ENCODE measurements at regions not wholly inside any gene's neighbourhood (a gene's known extent, or its start where the extent isn't known, plus 50 kb on each side); places are given as distances from the start of the nearest gene placed in this dataset.

DNA sequence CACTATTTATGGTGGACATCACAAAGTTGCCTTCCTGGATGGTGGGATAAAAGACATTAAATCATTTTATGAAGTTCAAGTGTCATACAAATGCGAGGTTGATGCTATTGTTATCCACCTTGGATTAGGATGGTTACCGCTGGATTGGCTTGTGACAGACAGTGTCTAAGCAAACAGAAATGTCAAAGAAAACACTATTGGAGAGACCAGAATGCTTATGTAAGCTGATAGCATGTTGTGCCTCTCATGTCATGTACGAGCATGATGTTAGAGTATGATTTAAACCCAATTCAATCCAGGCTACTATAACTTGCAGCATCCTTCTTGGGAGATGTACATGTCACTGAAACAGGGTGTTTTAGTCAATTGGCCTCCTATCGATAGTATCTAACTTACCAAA is 178.8 kb upstream of the C9orf72 start:
- no peaks in the 10 kb centered on the region for H3K36me3 ChIP-seq (ENCODE audit: control insufficient read depth, insufficient read depth, low read length, severe bottlenecking)
- no peak overlapping the region for H3K9ac ChIP-seq (ENCODE audit: low read length)
- no peak for DNase-seq (ENCODE audit: low read depth)
- H3K27me3 ChIP-seq (replicated peaks; ENCODE audit: control insufficient read depth, insufficient read depth, low read length) = no peaks in the 10 kb centered on the region
- no peaks in the 10 kb centered on the region for H3K9me3 ChIP-seq (ENCODE audit: control insufficient read depth, low read length)
- H3K4me1 ChIP-seq (ENCODE audit: control insufficient read depth, insufficient read depth, low read length) = no peaks in the 10 kb centered on the region
- no peak overlapping the region for H3K4me3 ChIP-seq (ENCODE audit: low read length)

DNA sequence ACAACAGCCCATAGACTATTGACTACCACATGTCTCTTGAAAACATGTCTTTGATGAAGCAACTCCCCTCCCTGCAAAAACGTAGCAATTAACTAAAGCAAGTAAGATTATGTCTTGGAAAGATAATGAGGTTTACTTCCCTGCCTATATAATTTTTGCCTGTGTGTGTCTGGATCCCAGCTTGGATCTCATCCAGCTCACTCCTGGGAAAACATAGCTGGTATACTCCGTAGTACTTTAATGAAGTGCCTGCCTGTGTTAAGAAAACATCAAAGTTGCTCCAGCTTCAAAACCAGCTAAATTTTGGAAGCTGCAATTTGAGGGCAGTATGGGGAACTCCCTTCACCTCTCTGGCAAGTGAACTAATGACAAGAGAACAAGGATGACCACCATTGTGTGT is 182.6 kb upstream of the C9orf72 start:
- H3K4me3 ChIP-seq (ENCODE audit: low read length) = no peak overlapping the region
- H3K9ac ChIP-seq (ENCODE audit: low read length) = no peak overlapping the region
- DNase-seq (ENCODE audit: low read depth) = no peak

DNA sequence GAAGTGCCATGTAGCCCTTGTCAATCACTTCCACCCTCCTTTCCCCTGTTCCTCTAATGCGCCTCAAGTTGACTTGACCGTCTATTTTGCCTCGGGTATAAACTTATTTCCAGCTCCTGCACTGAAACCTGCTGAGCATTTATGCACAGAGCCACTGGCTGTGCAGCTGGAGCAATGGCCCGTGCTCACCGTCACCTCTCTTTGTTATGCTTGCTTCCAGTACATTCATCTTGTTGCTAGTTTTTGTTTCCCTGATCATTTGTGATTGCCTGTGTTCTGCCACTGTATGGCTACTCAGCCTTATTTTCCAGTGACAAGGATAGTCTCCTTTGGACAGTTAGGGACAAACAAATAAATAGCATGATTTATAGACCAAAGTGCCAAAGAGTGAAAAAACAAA is 183.1 kb upstream of the C9orf72 start:
- H3K9ac ChIP-seq (ENCODE audit: low read length) = no peak overlapping the region
- no peak for DNase-seq (ENCODE audit: low read depth)
- H3K36me3 ChIP-seq (ENCODE audit: control insufficient read depth, insufficient read depth, low read length, severe bottlenecking) = no peaks in the 10 kb centered on the region
- H3K4me1 ChIP-seq (ENCODE audit: control insufficient read depth, insufficient read depth, low read length) = no peaks in the 10 kb centered on the region
- no peaks in the 10 kb centered on the region for H3K9me3 ChIP-seq (ENCODE audit: control insufficient read depth, low read length)
- no peaks in the 10 kb centered on the region for H3K27me3 ChIP-seq (replicated peaks; ENCODE audit: control insufficient read depth, insufficient read depth, low read length)
- no peak overlapping the region for H3K4me3 ChIP-seq (ENCODE audit: low read length)

More for the DNA sequence above, 182.6 kb upstream of the C9orf72 start:
- H3K36me3 ChIP-seq (ENCODE audit: control insufficient read depth, insufficient read depth, low read length, severe bottlenecking) = no peaks in the 10 kb centered on the region
- H3K4me1 ChIP-seq (ENCODE audit: control insufficient read depth, insufficient read depth, low read length) = no peaks in the 10 kb centered on the region
- no peaks in the 10 kb centered on the region for H3K9me3 ChIP-seq (ENCODE audit: control insufficient read depth, low read length)
- H3K27me3 ChIP-seq (replicated peaks; ENCODE audit: control insufficient read depth, insufficient read depth, low read length) = no peaks in the 10 kb centered on the region

DNA sequence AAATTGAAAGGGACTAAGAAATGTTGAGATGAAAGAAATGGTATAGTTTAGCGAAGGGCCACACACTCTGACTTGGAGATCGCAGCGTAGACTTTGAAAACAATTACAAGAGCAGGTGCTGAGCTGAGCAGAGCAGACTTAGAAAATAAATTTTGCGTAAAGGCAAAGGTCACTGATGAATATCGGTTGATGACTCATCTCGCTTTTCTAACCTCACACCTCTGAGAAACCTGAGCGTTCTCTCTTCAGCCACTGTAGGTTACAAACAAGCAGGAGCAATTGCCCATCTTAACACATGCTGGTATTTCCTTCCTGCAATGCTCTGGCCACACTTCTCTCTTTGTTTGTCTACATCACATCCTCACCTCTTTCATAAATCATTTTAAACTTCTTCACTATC is 190.6 kb upstream of the C9orf72 start:
- Histone ChIP-seq H3K9me3 (ENCODE audit: control insufficient read depth, low read length) (no peaks in the 10 kb centered on the region), H3K36me3 (ENCODE audit: control insufficient read depth, insufficient read depth, low read length, severe bottlenecking) (no peaks in the 10 kb centered on the region), H3K4me3 (ENCODE audit: low read length) (no peak overlapping the region), H3K9ac (ENCODE audit: low read length) (no peak overlapping the region), H3K27me3 (replicated peaks; ENCODE audit: control insufficient read depth, insufficient read depth, low read length) (no peaks in the 10 kb centered on the region), H3K4me1 (ENCODE audit: control insufficient read depth, insufficient read depth, low read length) (no peaks in the 10 kb centered on the region)
- DNase-seq (ENCODE audit: low read depth) = no peak

- H3K9me3 ChIP-seq (ENCODE audit: control insufficient read depth, low read length) = no peaks in the 10 kb centered on the region
- no peak for DNase-seq (ENCODE audit: low read depth)
- no peaks in the 10 kb centered on the region for H3K27me3 ChIP-seq (replicated peaks; ENCODE audit: control insufficient read depth, insufficient read depth, low read length)
- H3K9ac ChIP-seq (ENCODE audit: low read length) = no peak overlapping the region
- H3K4me3 ChIP-seq (ENCODE audit: low read length) = no peak overlapping the region
- H3K36me3 ChIP-seq (ENCODE audit: control insufficient read depth, insufficient read depth, low read length, severe bottlenecking) = no peaks in the 10 kb centered on the region
- H3K4me1 ChIP-seq (ENCODE audit: control insufficient read depth, insufficient read depth, low read length) = no peaks in the 10 kb centered on the region
These were observed 192.2 kb upstream of the C9orf72 start for GRCh38 chr9:27765266-27766072.

DNA sequence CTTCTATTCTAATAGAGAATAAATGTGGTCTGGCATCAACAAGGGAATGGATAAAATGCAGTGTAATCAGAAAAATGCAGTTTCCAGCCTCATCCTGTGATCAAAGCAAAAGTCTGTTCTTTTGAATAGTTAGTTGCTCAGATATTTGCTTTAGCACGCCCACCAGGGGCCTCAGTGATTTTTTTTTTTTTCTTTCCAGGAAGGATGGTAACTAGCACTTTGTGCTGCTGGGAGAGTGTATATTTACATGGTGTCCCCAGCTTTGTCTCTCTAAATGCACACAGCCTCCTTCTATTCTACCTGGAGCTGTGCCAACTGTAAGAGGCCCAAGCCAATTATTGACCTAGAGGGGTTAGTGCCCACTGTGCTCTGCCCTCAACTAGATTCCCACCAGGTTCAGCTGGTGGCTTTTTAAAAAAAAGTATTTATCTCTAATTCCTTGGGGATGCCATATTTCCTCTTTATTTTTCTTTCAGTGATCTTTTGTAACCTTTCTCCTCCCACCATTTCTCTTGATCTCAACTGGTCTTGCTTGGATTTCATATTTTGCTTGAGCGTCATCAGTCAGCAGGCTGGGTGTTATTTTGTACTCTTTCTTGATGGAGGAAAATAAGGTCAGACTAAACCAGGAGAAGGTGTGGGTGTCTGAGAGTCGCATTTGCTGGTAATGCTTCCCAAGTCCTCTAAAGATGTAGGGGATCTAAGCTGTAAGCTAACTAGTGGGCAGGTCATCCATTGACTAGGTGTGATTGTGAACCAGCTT is 193.0 kb upstream of the C9orf72 start:
- no peak for DNase-seq (ENCODE audit: low read depth)
- Histone ChIP-seq H3K4me1 (ENCODE audit: control insufficient read depth, insufficient read depth, low read length) (no peaks in the 10 kb centered on the region), H3K9me3 (ENCODE audit: control insufficient read depth, low read length) (no peaks in the 10 kb centered on the region), H3K27me3 (replicated peaks; ENCODE audit: control insufficient read depth, insufficient read depth, low read length) (no peaks in the 10 kb centered on the region), H3K9ac (ENCODE audit: low read length) (no peak overlapping the region), H3K36me3 (ENCODE audit: control insufficient read depth, insufficient read depth, low read length, severe bottlenecking) (no peaks in the 10 kb centered on the region), H3K4me3 (ENCODE audit: low read length) (no peak overlapping the region)

DNA sequence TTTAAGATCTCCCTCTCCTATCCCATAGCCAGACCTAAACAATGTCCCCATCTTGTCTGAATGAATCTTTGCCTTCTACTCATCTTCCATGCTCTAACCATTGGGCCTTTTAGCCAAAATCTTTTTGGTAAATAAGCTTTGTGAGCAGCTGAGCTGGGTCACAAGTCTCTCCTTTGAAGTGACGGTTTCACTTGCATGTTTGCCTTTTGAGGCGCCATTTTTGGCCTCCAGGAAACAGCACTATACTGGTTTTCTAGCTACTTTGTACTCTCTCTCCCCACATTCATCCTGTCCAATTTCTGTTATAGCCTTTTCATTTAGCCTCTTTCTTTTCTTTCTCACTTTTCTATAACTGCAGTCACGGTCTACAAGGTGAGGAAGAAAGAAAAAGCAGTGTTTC is 195.5 kb upstream of the C9orf72 start:
- Histone ChIP-seq H3K4me1 (ENCODE audit: control insufficient read depth, insufficient read depth, low read length) (peaks cover 2% of the 10 kb centered on the region), H3K4me3 (ENCODE audit: low read length) (no peak overlapping the region), H3K36me3 (ENCODE audit: control insufficient read depth, insufficient read depth, low read length, severe bottlenecking) (no peaks in the 10 kb centered on the region), H3K9me3 (ENCODE audit: control insufficient read depth, low read length) (no peaks in the 10 kb centered on the region), H3K9ac (ENCODE audit: low read length) (no peak overlapping the region), H3K27me3 (replicated peaks; ENCODE audit: control insufficient read depth, insufficient read depth, low read length) (no peaks in the 10 kb centered on the region)
- DNase-seq (ENCODE audit: low read depth) = no peak

DNA sequence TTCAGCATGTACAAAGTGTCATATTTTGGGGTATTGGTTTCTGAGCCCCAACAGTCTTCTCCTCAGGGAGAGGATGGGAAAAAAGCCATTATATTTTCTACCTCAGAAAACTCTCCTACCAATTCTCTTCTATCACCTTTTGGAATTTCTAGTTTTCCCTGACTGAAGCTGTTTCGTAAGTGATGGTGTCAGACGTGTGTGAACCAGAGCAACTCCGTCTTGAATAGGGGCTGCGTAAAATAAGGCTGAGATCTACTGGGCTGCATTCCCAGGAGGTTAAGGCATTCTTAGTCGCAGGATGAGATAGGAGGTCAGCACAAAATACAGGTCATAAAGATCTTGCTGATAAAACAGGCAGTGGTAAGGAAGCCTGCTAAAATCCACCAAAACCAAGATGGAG is 197.3 kb upstream of the C9orf72 start:
- H3K9me3 ChIP-seq (ENCODE audit: control insufficient read depth, low read length) = no peaks in the 10 kb centered on the region
- no peaks in the 10 kb centered on the region for H3K36me3 ChIP-seq (ENCODE audit: control insufficient read depth, insufficient read depth, low read length, severe bottlenecking)

GRCh38 chr9:27771803-27772545 is 198.7 kb upstream of the C9orf72 start:
- no peaks in the 10 kb centered on the region for H3K27me3 ChIP-seq (replicated peaks; ENCODE audit: control insufficient read depth, insufficient read depth, low read length)
- peaks cover 2% of the 10 kb centered on the region for H3K4me1 ChIP-seq (ENCODE audit: control insufficient read depth, insufficient read depth, low read length)
- DNase-seq (ENCODE audit: low read depth) = no peak
- H3K9me3 ChIP-seq (ENCODE audit: control insufficient read depth, low read length) = no peaks in the 10 kb centered on the region
- H3K4me3 ChIP-seq (ENCODE audit: low read length) = no peak overlapping the region
- H3K9ac ChIP-seq (ENCODE audit: low read length) = no peak overlapping the region
- no peaks in the 10 kb centered on the region for H3K36me3 ChIP-seq (ENCODE audit: control insufficient read depth, insufficient read depth, low read length, severe bottlenecking)

More for the DNA sequence above, 197.3 kb upstream of the C9orf72 start:
- H3K9ac ChIP-seq (ENCODE audit: low read length) = no peak overlapping the region
- no peaks in the 10 kb centered on the region for H3K27me3 ChIP-seq (replicated peaks; ENCODE audit: control insufficient read depth, insufficient read depth, low read length)
- H3K4me1 ChIP-seq (ENCODE audit: control insufficient read depth, insufficient read depth, low read length) = peaks cover 2% of the 10 kb centered on the region
- H3K4me3 ChIP-seq (ENCODE audit: low read length) = no peak overlapping the region
- no peak for DNase-seq (ENCODE audit: low read depth)

DNA sequence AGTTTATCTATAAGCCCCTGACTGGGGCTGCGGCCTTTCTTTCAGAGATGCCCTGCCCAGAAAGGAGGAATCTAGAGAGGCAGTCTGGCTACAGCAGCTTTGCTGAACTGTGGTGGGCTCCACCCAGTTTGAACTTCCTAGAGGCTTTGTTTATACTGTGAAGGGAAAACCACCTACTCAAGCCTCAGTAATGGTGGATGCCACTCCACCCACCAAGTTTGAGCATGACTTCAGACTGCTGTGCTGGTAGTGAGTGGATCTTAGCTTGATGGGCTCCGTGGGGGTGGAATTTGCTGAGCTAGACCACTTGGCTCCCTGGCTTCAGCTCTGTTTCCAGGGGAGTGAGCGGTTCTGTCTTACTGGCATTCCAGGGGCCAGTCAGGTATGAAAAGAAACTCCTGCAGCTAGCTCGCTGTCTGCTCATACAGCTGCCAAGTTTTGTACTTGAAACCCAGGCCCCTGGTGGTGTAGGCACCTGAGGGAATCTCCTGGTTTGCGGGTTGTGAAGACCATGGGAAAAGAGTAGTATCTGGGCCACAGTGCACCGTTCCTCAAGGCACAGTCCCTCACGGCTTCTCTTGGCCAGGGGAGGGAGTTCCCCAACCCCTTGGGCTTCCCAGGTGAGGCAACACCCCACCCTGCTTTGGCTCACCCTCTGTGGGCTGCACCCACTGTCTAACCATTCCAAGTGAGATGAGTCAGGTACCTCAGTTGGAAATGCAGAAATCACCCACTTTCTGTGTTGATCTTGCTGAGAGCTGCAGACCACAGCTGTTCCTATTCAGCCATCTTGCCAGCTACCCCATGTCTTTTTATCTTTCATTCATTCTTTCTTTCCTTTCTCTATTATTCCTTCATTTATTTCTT is 211.8 kb upstream of the C9orf72 start:
- H3K4me3 ChIP-seq (ENCODE audit: low read length) = no peak overlapping the region
- no peak for DNase-seq (ENCODE audit: low read depth)
- no peaks in the 10 kb centered on the region for H3K4me1 ChIP-seq (ENCODE audit: control insufficient read depth, insufficient read depth, low read length)
- H3K36me3 ChIP-seq (ENCODE audit: control insufficient read depth, insufficient read depth, low read length, severe bottlenecking) = no peaks in the 10 kb centered on the region
- no peaks in the 10 kb centered on the region for H3K9me3 ChIP-seq (ENCODE audit: control insufficient read depth, low read length)
- no peaks in the 10 kb centered on the region for H3K27me3 ChIP-seq (replicated peaks; ENCODE audit: control insufficient read depth, insufficient read depth, low read length)
- H3K9ac ChIP-seq (ENCODE audit: low read length) = no peak overlapping the region

All from adipocyte (in vitro differentiated cells).